Keratinocyte (primary cell): ENCODE measurements at regions not wholly inside any gene's neighbourhood (a gene's known extent, or its start where the extent isn't known, plus 50 kb on each side); places are given as distances from the start of the nearest gene placed in this dataset.

ENCODE experiments used
- CTCF ChIP-seq, 3 experiments: IDR thresholded peaks in 1 of 3; conservative IDR thresholded peaks in 1 of 3; optimal IDR thresholded peaks in 1 of 3; 2 replicates in 2 of 3; 3 replicates in 1 of 3; pipeline versions ENCODE3 to v1.5.1; 2011; ENCODE audit warnings: low read length in 3 of 3, mild to moderate bottlenecking in 3 of 3, moderate library complexity in 2 of 3, control low read depth in 1 of 3, inconsistent platforms in 1 of 3; ENCODE audit not compliant: insufficient read depth in 2 of 3; ENCODE audit errors: extremely low read depth in 1 of 3
- EZH2 ChIP-seq: IDR thresholded peaks from one replicate; pipeline ENCODE4 v1.6.1; 2012; ENCODE audit warnings: inconsistent platforms, mild to moderate bottlenecking, low read length, moderate library complexity

GRCh38 chr11:37026326-37026725 is 428.3 kb upstream of the RAG2 start:
- no peak for TF ChIP-seq CTCF (optimal IDR thresholded peaks at IDR 0.05 in 1 of 3, IDR thresholded peaks at IDR 0.05 in 1 of 3, conservative IDR thresholded peaks at IDR 0.05 in 1 of 3; ENCODE audit: extremely low read depth in 1 of 3, insufficient read depth in 2 of 3, low read length in 3 of 3)
- no peak for TF ChIP-seq EZH2
